DOHH2 (cell line): ENCODE measurements at regions not wholly inside any gene's neighbourhood (a gene's known extent, or its start where the extent isn't known, plus 50 kb on each side); places are given as distances from the start of the nearest gene placed in this dataset.

Source experiments
- H3F3A ChIP-seq: fragments of 200-600 bp; sonication (generic), shearing (Covaris generic); 2 replicates; pipeline ENCODE4 v1.6.0; 2016; ENCODE audit warnings: antibody characterized with exemption, mild to moderate bottlenecking; ENCODE audit not compliant: control insufficient read depth, insufficient read depth
- H3K27ac ChIP-seq: fragments of 200-600 bp; sonication (generic); 2 replicates; pipeline ENCODE4 v1.5.1; 2014; ENCODE audit warnings: low read depth, mild to moderate bottlenecking, low read length, moderate library complexity
- H3K27me3 ChIP-seq: fragments of 200-600 bp; sonication (generic); 2 replicates; pipeline ENCODE4 v1.6.1; 2014; ENCODE audit warnings: mild to moderate bottlenecking, low read length, mixed read lengths; ENCODE audit not compliant: control insufficient read depth
- H3K36me3 ChIP-seq: fragments of 200-600 bp; sonication (generic); 2 replicates; pipeline ENCODE4 v1.6.1; 2014; ENCODE audit warnings: mild to moderate bottlenecking, low read length, moderate library complexity, mixed read lengths; ENCODE audit not compliant: control insufficient read depth
- H3K4me1 ChIP-seq: fragments of 200-600 bp; sonication (generic); 2 replicates; pipeline ENCODE4 v1.6.1; 2014; ENCODE audit warnings: mild to moderate bottlenecking, low read length, mixed read lengths; ENCODE audit not compliant: control insufficient read depth
- H3K4me2 ChIP-seq: fragments of 200-600 bp; sonication (generic); 2 replicates; pipeline ENCODE4 v1.6.0; 2014; ENCODE audit warnings: mild to moderate bottlenecking, low read length, moderate library complexity
- H3K4me3 ChIP-seq: fragments of 200-600 bp; sonication (generic); 2 replicates; pipeline ENCODE4 v1.5.1; 2014; ENCODE audit warnings: mild to moderate bottlenecking, low read length, mixed read lengths
- H3K79me2 ChIP-seq: fragments of 200-600 bp; sonication (generic); 2 replicates; pipeline ENCODE4 v1.6.1; 2014; ENCODE audit warnings: mild to moderate bottlenecking, low read length, mixed read lengths; ENCODE audit not compliant: control insufficient read depth
- H3K9me2 ChIP-seq: fragments of 200-600 bp; sonication (generic); replicated peaks from 2 replicates; pipeline ENCODE4 v1.6.1; 2014; ENCODE audit warnings: mild to moderate bottlenecking, low read length, mixed read lengths; ENCODE audit not compliant: control insufficient read depth
- H3K9me3 ChIP-seq: fragments of 200-600 bp; sonication (generic); 2 replicates; pipeline ENCODE4 v1.6.1; 2014; ENCODE audit warnings: antibody characterized with exemption, low read length, mixed read lengths; ENCODE audit not compliant: control insufficient read depth, insufficient read depth
- H4K20me1 ChIP-seq: fragments of 200-600 bp; sonication (generic); 2 replicates; pipeline ENCODE4 v1.6.0; 2014; ENCODE audit warnings: low read depth, mild to moderate bottlenecking, antibody characterized with exemption, low read length, moderate library complexity; ENCODE audit not compliant: control insufficient read depth, insufficient read depth
- CTCF ChIP-seq: fragments of 200-600 bp; sonication (generic); IDR thresholded peaks from one replicate; pipeline ENCODE4 v1.5.1; 2014; ENCODE audit warnings: antibody characterized with exemption, mild to moderate bottlenecking, low read depth, low read length; ENCODE audit not compliant: poor library complexity, severe bottlenecking
- EZH2phosphoT487 ChIP-seq: fragments of 200-600 bp; sonication (generic); IDR thresholded peaks from 2 replicates; pipeline ENCODE4 v1.6.1; 2017; ENCODE audit warnings: borderline replicate concordance, mild to moderate bottlenecking, antibody characterized with exemption, low read length, moderate library complexity, mixed read lengths

DNA sequence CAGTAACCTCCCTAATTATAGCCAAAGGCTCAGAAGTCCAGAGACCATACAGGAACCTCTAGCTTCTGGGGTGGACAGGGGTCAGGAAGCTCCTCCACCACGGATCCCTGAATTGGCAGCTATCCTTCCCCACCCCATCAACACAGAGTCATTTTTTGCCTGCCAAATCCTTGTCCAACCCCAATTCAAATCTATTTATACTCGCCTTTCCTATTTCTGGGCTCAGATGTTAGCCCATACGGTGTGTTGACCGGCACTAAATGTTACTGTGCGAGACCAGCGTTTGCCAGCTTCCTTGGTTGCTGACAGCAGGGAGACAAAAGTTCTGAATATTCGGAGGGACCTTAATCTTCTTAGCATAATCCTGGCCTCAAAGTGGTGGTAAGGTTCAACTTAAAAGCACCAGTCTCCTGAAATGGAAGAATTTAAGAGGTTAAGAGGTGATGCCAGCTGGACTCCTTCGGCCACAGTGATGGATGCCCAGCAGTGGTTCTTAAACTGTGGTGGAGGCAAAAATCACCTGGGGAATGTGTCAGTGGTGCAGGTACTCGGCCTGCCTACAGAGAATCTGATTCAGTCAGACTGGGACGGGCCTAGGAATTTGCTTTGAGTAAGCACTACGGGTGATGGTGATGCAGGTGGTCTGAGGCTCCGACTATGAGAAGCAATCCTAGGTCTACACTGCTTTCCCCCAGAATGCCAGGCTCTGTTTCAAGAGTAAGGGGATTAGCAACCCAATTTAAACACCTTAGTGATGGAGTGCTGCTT, 204.8 kb upstream of the MEF2C start:
- no peak overlapping the region for H3K4me3 ChIP-seq
- H3K9me3 ChIP-seq = no peaks in the 10 kb centered on the region
- no peaks in the 10 kb centered on the region for H3K36me3 ChIP-seq
- H3F3A ChIP-seq = no peaks in the 10 kb centered on the region
- TF ChIP-seq EZH2phosphoT487 = no peak
- TF ChIP-seq CTCF = no peak
- H3K4me1 ChIP-seq = no peaks in the 10 kb centered on the region
- no peak overlapping the region for H3K4me2 ChIP-seq
- H3K9me2 ChIP-seq = no peaks in the 10 kb centered on the region
- no peak overlapping the region for H3K27ac ChIP-seq
- H3K27me3 ChIP-seq = no peaks in the 10 kb centered on the region
- H3K79me2 ChIP-seq = no peaks in the 10 kb centered on the region
- no peaks in the 10 kb centered on the region for H4K20me1 ChIP-seq

- TF ChIP-seq CTCF (no peak), EZH2phosphoT487 (no peak)
Measured at GRCh38 chr5:89087128-89087527, 204.1 kb upstream of the MEF2C start.

DNA sequence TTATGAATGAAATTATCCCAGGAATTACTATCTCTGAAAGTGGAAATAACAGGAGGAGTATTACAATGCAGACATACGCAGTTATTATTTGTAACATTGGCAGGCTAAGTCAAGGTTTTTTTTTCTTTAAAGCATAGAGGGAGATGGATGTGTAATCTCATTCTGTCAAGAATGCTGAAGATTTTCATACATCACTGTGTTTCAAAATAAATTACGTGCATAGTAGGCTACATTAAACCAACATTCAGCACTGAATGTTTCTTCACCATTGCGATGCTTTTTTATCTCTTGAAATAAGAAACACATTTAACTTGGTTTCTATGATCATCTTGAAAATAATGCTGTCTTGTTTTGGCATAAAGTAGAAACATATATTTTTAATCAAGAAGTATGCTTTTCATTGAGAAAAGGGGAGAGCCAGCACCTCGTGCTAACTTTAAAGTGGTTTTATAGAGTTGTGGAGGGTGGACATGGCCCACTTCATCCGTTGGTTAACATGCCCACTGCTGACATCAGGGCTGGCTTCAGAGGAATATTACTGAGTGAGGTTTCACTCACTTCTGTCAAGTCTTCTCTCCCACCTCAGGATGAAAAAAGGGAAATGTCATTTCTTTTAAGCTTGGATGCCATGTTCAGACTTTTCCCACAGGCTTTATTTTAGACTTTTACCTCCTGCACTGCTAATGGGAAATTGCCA, 203.6 kb upstream of the MEF2C start:
- H3K4me1 ChIP-seq = peaks cover under 1% of the 10 kb centered on the region
- H3F3A ChIP-seq = no peaks in the 10 kb centered on the region
- no peaks in the 10 kb centered on the region for H3K36me3 ChIP-seq
- H3K27ac ChIP-seq = no peak overlapping the region
- H3K4me2 ChIP-seq = no peak overlapping the region
- no peak overlapping the region for H3K4me3 ChIP-seq
- no peaks in the 10 kb centered on the region for H3K79me2 ChIP-seq
- no peaks in the 10 kb centered on the region for H4K20me1 ChIP-seq
- TF ChIP-seq EZH2phosphoT487 (no peak), CTCF (no peak)
- no peaks in the 10 kb centered on the region for H3K9me3 ChIP-seq
- H3K27me3 ChIP-seq = no peaks in the 10 kb centered on the region
- no peaks in the 10 kb centered on the region for H3K9me2 ChIP-seq

More at GRCh38 chr5:89087128-89087527, 204.1 kb upstream of the MEF2C start:
- H3K4me1 ChIP-seq = no peaks in the 10 kb centered on the region
- no peak overlapping the region for H3K27ac ChIP-seq
- no peak overlapping the region for H3K4me3 ChIP-seq
- H3K4me2 ChIP-seq = no peak overlapping the region
- no peaks in the 10 kb centered on the region for H3K9me3 ChIP-seq
- H4K20me1 ChIP-seq = no peaks in the 10 kb centered on the region
- H3F3A ChIP-seq = no peaks in the 10 kb centered on the region
- no peaks in the 10 kb centered on the region for H3K79me2 ChIP-seq
- H3K9me2 ChIP-seq = no peaks in the 10 kb centered on the region
- no peaks in the 10 kb centered on the region for H3K36me3 ChIP-seq
- H3K27me3 ChIP-seq = no peaks in the 10 kb centered on the region
